Thymus (tissue), 11 donors: ENCODE measurements at regions not wholly inside any gene's neighbourhood (a gene's known extent, or its start where the extent isn't known, plus 50 kb on each side); places are given as distances from the start of the nearest gene placed in this dataset.

Experiments used
- DNase-seq, 9 donors: peaks; one replicate each; pipeline ENCODE4 v3.0.0-alpha.2; 2013; ENCODE audit warnings: low spot score in 9 of 9, low read depth in 6 of 9, missing footprints in 1 of 9
- H3K27ac ChIP-seq, 2 donors: one replicate each; pipeline ENCODE4 v1.5.1; 2013; ENCODE audit warnings: control low read depth in 1 of 2, low read depth in 1 of 2, low read length in 1 of 2, mild to moderate bottlenecking in 1 of 2, moderate library complexity in 1 of 2
- H3K27me3 ChIP-seq, 2 donors: one replicate each; pipeline ENCODE4 v1.5.1; 2013; ENCODE audit warnings: low read length in 1 of 2; ENCODE audit not compliant: control insufficient read depth in 2 of 2, insufficient read depth in 1 of 2
- H3K36me3 ChIP-seq, 2 donors: one replicate each; pipeline ENCODE4 v1.5.1; 2013; ENCODE audit warnings: low read length in 1 of 2, mild to moderate bottlenecking in 1 of 2, moderate library complexity in 1 of 2; ENCODE audit not compliant: control insufficient read depth in 2 of 2, insufficient read depth in 2 of 2
- H3K4me1 ChIP-seq, 2 donors: one replicate each; pipeline ENCODE4 v1.5.1; 2013; ENCODE audit warnings: low read length in 2 of 2; ENCODE audit not compliant: control insufficient read depth in 2 of 2, insufficient read depth in 2 of 2
- H3K4me3 ChIP-seq, 2 donors: one replicate each; pipeline ENCODE4 v1.5.1; 2013; ENCODE audit warnings: low read length in 2 of 2, control low read depth in 1 of 2, mild to moderate bottlenecking in 1 of 2
- H3K9me3 ChIP-seq, 2 donors: one replicate each; pipeline ENCODE4 v1.5.1; 2013; ENCODE audit warnings: low read length in 1 of 2, mild to moderate bottlenecking in 1 of 2; ENCODE audit not compliant: control insufficient read depth in 2 of 2, insufficient read depth in 1 of 2
- WGBS: extraction: QIAGEN DNeasy Blood & Tissue Kit; methylation state at CpG from one replicate; pipeline ENCODE4 v1.1.7; 2013; 5-methylcytosine and 5-hydroxymethylcytosine counted together
- donor health status: healthy.

- no peaks in the 10 kb centered on the region for H3K4me1 ChIP-seq
- WGBS: 95% methylated on average over 9 of the region's 9 CpGs
- DNase-seq: no peak
- H3K27me3 ChIP-seq: no peaks in the 10 kb centered on the region
- no peaks in the 10 kb centered on the region for H3K36me3 ChIP-seq
- no peak overlapping the region for H3K4me3 ChIP-seq
- no peak overlapping the region for H3K27ac ChIP-seq
- H3K9me3 ChIP-seq: no peaks in the 10 kb centered on the region
These were observed 70.3 kb upstream of the BASP1 start for GRCh38 chr5:17147170-17147569.

- DNase-seq: no peak
- Histone ChIP-seq H3K36me3 (no peaks in the 10 kb centered on the region), H3K27me3 (no peaks in the 10 kb centered on the region), H3K4me3 (no peak overlapping the region), H3K9me3 (no peaks in the 10 kb centered on the region), H3K4me1 (no peaks in the 10 kb centered on the region), H3K27ac (no peak overlapping the region)
- 77% methylated on average over 6 of the region's 6 CpGs for WGBS
These were observed 69.8 kb upstream of the BASP1 start for GRCh38 chr5:17147617-17148016.

DNA sequence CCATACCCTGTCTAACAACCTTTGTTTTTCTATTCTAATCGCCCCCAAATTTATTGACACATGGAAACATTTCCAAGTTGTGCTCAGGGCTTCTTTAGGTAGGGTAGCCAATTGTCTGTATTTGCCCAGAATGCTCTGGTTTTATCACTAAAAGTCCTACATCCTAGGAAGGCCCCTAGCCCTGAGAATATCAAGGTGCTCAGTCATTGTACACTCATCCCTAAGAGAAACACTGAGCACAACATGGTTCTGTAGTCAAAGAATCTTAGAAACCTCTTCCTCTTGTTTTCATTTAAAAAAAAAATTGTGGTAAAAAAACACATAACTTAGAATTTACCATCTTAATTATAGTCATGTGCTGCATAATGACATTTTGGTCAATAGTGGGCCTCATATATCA is 69.0 kb upstream of the BASP1 start:
- WGBS: 95% methylated on average over 1 of the region's 1 CpG
- Histone ChIP-seq H3K4me3 (no peak overlapping the region), H3K9me3 (no peaks in the 10 kb centered on the region), H3K27me3 (no peaks in the 10 kb centered on the region), H3K4me1 (no peaks in the 10 kb centered on the region), H3K27ac (no peak overlapping the region), H3K36me3 (no peaks in the 10 kb centered on the region)
- no peak for DNase-seq

GRCh38 chr5:17149786-17150185 is 67.6 kb upstream of the BASP1 start:
- no peak overlapping the region for H3K4me3 ChIP-seq
- no peak for DNase-seq
- no peaks in the 10 kb centered on the region for H3K27me3 ChIP-seq
- H3K27ac ChIP-seq: no peak overlapping the region
- no peaks in the 10 kb centered on the region for H3K36me3 ChIP-seq
- H3K9me3 ChIP-seq: no peaks in the 10 kb centered on the region
- no peaks in the 10 kb centered on the region for H3K4me1 ChIP-seq

DNA sequence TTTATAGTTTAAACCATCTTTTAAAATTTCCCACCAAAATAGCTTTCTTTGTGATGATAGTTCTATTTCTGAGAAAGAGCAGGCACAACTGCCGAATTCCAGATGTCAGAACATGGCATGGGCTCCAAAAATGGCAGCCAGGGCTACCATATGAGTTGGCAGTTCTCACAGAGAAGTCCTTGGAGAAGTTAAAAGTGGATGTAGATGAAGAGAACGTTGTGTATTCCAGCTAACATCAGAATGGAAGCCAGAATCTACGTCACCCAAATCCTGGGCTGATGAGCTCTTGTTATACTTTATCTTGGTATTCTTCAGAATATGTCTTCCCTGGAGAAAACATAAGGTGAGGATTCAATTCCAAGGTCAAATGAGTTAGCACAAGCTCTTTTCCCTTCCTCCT is 66.9 kb upstream of the BASP1 start:
- WGBS: 89% methylated on average over 3 of the region's 3 CpGs

DNA sequence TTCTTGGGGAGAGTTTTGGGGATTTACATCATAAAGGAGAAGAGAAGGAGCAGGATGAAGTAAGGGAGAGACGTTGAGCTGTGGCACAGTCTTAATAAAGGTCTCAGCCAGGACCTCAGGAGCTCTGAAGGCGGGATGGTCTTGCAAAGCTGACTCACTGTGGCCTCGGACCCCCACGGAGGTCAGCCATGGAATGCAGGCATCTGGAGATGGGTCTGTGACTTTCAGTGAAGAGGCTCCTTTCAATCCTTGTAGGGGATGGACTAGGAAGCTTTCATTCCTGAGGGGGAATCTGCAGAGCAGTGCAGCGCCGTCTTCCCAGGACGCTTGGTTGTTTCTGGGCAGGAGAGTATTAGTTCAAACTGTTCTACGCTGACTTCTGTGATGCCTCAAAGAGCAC is 65.7 kb upstream of the BASP1 start:
- Histone ChIP-seq H3K27me3 (no peaks in the 10 kb centered on the region), H3K9me3 (no peaks in the 10 kb centered on the region), H3K27ac (no peak overlapping the region), H3K36me3 (no peaks in the 10 kb centered on the region), H3K4me1 (no peaks in the 10 kb centered on the region), H3K4me3 (no peak overlapping the region)
- WGBS: 92% methylated on average over 8 of the region's 8 CpGs
- DNase-seq: no peak

More for the DNA sequence above, 66.9 kb upstream of the BASP1 start:
- no peak overlapping the region for H3K4me3 ChIP-seq
- no peaks in the 10 kb centered on the region for H3K9me3 ChIP-seq
- H3K36me3 ChIP-seq: no peaks in the 10 kb centered on the region
- H3K27ac ChIP-seq: no peak overlapping the region
- no peak for DNase-seq
- no peaks in the 10 kb centered on the region for H3K4me1 ChIP-seq
- no peaks in the 10 kb centered on the region for H3K27me3 ChIP-seq

DNA sequence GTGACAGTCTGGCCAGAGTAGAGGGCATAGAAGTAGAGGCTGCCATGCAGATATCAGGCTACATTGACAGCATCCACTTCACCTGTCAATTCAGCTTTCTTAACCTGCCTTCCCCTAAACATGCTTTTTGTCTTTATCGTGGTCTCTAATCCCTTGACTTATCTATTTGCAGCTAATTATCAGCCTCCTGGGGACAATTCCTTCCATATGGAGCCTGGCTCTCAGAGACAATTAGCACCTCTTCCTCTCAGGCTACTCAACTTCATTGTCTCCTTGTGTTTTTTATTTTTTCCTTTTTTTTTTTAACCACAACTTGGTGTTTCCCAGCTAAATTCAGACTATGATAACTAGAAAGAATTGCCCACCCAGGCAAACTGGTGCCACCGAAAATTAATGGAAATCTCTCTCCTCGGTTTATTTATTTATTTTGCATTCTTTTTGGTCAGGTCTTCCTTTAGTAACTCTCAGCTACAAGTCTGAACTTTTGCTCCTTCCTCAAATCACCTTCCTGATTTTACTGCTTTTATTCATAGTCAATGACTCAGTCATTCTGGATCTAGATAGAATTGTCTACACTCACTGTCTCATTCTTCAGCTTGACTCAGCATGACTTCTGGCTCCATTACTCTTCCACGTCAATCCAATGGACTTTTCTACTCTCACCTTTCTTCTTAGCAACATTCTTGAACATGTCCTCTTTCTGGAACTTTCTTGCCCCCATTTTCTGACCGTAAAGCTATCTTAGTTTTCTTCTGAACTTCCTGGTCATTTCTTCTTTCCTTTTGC is 63.0 kb upstream of the BASP1 start:
- Histone ChIP-seq H3K4me3 (no peak overlapping the region), H3K4me1 (no peaks in the 10 kb centered on the region), H3K27ac (no peak overlapping the region), H3K36me3 (no peaks in the 10 kb centered on the region), H3K27me3 (no peaks in the 10 kb centered on the region), H3K9me3 (no peaks in the 10 kb centered on the region)
- DNase-seq: no peak
- WGBS: 83% methylated on average over 5 of the region's 5 CpGs

- Histone ChIP-seq H3K27me3 (no peaks in the 10 kb centered on the region), H3K36me3 (no peaks in the 10 kb centered on the region), H3K4me3 (no peak overlapping the region), H3K4me1 (no peaks in the 10 kb centered on the region), H3K9me3 (no peaks in the 10 kb centered on the region), H3K27ac (no peak overlapping the region)
- no peak for DNase-seq
- WGBS: 98% methylated on average over 4 of the region's 4 CpGs
These were observed 61.0 kb upstream of the BASP1 start for GRCh38 chr5:17156463-17156862.

DNA sequence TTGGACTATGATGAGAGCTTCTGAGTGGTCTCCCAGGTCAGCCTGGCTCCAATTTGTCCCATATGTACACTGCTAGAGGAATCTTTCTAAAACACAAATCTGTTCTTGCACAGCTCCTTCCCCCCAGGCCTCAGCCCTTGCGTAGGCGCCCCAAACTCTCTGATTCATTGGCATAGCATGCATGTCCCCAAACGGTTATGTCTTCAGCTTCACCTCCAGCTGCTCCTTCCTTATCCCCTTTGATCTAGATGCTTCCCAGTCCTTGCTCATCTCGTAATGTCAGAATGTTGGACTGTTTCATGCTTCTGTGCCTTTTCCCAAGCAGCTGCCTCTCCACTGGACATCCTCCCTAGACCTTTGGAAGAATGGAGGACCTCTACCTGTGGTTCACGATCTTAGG is 60.1 kb upstream of the BASP1 start:
- WGBS: 94% methylated on average over 5 of the region's 5 CpGs
- Histone ChIP-seq H3K27ac (no peak overlapping the region), H3K36me3 (no peaks in the 10 kb centered on the region), H3K4me3 (no peak overlapping the region), H3K9me3 (no peaks in the 10 kb centered on the region), H3K27me3 (no peaks in the 10 kb centered on the region), H3K4me1 (no peaks in the 10 kb centered on the region)
- DNase-seq: no peak
